Stimulated activated CD4-positive, alpha-beta T cell treated with anti-CD3 and anti-CD28 coated beads, TNF-alpha, amount 100 ng/mL, for 1 hour (primary cell): ENCODE measurements at regions not wholly inside any gene's neighbourhood (a gene's known extent, or its start where the extent isn't known, plus 50 kb on each side); places are given as distances from the start of the nearest gene placed in this dataset.

Experiments used
- DNase-seq, 3 donors: peaks; one replicate each; pipeline ENCODE4 v3.0.0-alpha.2; 2020; ENCODE audit warnings: low read depth in 3 of 3, low spot score in 1 of 3

DNA sequence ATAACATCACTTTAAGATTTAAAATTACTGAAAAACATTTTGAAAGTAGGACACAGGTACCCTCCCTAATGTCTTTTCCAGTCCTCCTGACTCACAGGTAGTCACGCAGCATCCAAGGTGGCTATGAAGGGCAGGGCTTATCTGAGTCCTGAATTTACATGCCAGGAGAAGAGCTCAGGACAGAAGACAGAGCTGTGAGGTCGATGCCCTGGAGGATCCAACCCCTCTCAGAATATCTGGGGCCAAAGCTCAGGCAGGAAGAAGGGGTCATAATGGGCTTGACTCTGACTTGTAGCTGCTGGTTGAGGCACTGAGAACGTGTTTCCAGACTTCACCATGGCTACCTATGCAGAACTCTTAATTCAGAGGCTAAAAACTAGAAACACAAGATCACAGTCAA lies 177.5 kb downstream of the AASDH start:
- DNase-seq, result no peak

DNA sequence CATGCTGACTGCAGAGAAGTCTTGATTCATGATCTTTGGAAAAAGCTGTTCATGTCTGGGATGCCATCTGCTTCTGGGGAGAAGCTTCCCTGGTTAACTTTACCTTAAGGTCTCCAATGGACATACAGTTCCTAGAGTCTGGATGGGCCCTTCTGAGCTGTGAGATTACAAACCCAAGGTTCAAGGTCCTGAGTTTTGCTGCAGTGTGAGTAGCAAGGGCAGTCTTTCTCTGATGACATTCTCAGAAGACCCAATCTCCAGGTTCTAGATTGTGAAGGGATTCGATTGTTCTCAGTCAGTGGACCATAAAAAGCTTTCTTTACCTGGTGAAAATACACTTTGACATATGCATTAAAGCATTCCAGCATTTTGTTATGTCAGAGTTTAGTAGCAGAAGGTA lies 179.2 kb downstream of the AASDH start:
- DNase-seq, result no peak

DNA sequence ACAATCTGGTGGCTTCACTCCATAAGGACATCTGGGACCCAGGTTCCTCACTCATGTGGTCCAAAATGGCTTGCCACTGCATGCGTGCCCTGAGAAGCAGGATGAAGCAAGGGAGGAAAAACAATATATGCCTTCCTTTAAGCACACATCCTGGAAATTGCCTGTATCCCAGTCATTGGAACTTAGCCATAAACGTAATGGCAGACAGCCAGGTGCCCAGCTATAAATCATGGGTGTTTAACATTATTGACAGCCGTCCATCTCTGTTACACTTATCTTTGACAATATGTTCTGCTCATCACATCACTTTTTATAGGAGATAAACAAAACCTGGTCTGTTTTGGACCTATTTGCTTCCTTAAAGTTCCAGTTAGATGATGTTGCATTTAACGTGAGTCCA lies 181.0 kb downstream of the AASDH start:
- DNase-seq, result no peak

DNA sequence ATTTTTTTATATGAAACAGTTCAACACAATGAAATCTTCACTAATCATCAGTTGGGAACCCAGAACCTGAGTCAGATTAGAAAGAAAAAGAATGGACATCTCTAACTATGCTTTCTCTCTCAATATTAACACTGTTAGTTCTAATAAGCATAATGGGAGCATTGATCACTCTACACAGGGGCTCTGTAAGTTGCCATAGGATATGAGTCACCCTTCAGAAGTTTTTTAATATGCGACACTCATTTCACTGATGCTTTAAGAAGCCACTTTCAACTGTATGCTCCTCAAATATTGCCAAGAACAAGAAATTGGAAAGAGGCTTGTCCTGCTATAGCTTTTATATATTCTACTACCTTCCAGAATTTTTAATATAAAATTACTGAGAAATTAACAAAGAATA lies 187.0 kb downstream of the AASDH start:
- DNase-seq, result no peak

DNA sequence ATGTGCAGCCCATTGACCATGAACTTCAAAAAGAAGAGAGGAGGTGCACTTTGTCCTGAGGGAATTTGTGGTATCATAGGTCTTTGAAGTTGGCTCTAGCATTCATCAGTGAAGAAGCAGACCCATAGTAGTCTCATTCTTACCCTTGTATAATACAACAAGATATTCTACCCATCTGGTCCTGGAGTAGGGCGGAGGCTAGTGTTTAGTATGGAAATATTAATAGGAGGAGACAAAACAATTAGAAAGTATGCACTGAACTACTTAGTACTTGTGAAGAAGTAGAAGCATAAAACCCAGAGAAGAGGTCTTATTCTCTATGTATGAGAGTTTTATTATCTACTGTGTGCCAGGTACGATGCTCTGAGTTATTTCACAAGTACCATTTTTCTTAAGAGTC lies 189.0 kb downstream of the AASDH start:
- no peak for DNase-seq

DNA sequence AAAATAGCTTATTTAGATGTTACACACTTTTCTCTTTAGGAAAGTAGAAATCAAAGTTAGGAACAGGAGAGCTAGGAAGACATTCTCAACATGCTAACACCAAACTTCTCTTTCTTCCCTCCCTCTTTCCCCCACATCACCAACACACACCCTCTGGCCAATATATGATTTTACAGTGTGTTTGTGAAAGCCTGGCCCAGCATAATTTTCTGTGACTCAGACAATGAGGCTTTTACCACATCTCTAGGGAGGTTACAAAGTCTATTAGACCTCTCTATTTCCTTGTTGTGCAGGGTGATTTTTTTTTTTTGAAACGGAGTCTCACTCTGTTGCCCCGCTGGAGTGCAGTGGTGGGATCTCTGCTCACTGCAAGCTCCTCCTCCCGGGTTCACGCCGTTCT lies 189.9 kb downstream of the AASDH start:
- no peak for DNase-seq

DNA sequence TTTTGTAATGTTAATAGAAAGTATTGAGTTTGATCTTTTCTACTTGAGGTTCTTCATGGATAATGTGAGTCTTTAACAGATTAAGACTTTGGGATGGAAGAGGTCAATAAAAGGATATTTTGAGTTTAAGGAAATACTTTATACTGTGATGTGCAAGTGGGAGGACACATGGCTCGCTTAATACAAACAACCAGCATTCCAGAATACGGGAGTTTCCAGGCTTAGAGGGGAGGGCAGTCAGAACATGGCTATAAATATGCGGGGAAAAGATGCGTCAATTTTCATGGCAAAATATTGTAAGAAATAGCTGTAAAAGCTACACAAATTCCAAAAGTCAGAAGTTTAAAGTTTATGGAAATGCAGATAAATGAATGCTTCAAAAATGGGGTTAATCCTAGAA lies 192.3 kb downstream of the AASDH start:
- no peak for DNase-seq

DNA sequence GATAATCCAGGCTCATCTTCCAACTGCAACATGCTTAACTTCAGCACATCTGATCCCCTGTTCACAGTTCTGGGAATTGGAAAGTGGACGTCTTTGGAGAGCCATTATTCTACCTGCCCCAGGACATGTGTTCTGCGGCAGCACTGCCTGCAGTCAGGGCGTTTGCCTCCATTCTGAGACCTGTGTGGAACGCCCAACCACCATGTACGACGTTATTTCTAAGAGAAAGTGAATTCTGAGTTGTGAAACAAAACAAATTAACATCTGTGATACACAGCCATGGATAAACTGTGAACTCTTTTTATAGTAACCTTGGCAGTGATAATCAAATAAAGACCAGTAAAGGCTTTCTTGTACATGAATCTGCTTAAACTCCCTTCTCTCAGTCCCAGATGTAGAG lies 195.8 kb downstream of the AASDH start:
- DNase-seq, result no peak

DNA sequence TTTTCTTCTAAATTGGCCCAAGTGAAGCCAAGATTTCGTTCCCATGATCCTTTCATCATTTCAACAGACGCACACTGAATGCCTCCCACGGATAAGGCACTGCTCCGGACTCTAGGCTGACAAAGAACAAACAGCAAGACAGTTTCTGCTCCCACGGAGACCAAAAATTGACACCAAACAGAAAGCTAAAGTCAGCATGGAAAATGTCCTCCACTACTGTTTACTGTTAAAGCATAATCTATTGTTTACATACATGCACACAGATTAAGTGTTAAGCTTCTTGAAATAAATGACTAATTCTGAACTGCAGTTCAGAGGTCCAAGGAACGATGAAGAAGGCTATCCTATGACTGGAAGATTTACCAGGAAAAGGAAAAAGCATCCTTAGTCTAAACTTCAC lies 199.6 kb downstream of the AASDH start:
- no peak for DNase-seq

DNA sequence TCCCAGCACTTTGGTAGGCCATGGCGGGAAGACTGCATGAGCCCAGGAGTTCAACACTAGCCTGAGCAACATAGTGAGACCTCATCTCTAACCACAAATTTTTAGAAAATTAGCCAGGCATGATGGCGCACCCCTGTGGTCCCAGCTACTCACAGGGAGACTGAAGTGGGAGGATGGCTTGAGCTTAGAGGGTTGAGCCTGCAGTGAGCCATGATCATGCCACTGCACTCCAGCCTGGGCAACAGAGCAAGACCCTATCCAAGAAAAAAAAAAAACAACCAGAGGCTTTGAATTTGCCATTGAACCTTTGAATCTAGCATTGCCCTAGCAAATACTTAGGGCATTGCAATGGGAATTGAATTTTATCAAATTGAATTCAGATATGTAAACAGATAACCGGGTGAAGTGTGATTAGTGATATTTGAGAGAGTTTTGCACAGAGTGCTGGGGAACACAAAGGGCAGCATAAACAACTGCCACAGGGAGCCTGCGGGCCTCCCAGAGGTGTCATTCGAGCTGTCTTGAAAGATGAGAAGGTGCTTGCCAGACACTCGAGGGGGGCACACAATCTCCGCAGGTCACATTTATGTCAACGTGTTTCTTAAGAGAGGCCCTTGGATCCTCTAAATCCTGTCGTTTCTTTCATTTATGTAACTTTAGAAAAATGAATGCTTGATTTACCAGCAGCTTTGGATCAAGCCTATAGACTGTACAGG lies 200.3 kb downstream of the AASDH start:
- DNase-seq, result no peak

DNA sequence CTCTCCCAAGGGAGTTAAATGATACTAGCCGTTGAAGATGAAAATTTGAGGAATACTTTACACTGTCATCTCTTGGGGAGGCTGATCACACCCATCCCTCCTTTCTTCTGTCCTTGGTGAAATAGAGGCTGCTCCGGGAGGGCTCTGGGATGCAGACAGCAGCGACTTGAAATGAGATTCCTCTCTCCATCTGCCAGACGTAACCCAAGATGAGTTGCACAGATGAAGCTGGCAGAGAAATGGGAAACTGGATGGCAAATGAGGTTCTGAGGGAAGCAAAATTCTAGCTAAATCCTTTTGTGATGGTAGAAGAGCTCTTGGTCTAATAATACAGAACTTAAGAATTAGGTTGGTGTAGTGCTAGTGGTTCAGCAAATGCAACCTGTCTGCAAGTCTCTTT lies 201.4 kb downstream of the AASDH start:
- no peak for DNase-seq

DNA sequence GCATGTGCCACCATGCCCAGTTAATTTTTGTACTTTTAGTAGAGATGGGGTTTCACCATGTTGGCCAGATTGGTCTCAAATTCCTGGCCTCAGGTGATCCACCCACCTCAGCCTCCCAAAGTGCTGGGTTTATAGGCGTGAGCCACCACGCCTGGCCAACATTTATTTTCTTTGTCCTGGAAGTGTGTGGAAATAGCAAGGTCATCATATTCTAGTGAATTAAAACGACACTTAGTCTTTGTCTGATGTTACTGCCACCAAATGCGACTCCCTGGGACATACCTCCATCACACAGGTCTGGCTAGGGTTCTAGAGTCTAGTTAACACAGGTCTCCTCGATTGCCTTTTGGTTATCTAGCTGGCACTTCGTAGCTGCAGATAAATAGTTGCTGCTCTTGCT lies 203.1 kb downstream of the AASDH start:
- DNase-seq, result no peak

DNA sequence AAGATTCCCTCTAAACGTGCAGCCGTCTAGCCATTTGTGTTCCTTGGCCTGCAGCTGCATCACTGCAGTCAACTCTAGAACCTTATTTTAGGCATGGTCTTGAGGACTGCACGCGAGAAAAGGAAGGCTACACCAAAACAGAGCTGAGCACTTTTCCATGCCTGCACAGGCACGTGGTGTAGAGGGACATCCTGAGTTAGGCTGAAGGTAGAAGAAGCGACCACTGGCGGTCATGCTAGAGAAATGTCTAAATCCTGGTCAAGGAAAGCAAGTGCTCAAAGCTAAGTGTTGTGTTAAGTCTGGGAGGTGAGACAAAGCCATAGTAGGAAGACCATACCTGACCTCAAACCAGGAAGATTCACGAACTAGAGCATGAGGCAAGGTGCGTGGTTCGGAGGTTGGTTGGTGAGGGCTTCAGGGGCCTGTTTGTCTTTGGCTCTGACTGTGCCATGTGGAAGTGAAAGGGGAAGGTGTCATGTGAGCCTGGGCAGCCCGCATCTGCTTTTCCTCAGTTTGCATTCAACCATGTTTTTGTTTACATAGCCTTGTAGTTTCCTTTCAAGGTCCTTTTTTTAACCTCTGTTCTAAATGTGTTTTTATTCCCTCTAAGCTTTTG lies 203.8 kb downstream of the AASDH start:
- DNase-seq, result no peak

DNA sequence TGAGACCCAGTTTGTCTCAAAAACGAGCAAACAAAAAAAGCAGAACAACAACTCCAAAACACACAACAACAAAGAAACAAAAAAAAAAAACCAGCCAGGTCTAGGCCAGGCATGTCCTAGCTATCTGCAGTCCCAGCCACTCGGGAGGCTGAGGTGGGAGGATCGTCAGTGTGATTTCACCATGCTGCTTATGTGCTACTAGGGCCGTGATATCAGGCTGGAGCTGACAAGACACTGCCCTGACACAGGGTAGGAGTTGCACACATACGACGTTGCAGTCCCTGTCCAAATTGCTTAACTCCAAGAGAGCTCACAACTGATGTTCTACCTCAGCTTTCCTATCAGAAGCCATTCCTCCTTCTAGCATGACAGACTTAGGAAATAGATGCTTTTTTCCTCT lies 204.9 kb downstream of the AASDH start:
- no peak for DNase-seq

DNA sequence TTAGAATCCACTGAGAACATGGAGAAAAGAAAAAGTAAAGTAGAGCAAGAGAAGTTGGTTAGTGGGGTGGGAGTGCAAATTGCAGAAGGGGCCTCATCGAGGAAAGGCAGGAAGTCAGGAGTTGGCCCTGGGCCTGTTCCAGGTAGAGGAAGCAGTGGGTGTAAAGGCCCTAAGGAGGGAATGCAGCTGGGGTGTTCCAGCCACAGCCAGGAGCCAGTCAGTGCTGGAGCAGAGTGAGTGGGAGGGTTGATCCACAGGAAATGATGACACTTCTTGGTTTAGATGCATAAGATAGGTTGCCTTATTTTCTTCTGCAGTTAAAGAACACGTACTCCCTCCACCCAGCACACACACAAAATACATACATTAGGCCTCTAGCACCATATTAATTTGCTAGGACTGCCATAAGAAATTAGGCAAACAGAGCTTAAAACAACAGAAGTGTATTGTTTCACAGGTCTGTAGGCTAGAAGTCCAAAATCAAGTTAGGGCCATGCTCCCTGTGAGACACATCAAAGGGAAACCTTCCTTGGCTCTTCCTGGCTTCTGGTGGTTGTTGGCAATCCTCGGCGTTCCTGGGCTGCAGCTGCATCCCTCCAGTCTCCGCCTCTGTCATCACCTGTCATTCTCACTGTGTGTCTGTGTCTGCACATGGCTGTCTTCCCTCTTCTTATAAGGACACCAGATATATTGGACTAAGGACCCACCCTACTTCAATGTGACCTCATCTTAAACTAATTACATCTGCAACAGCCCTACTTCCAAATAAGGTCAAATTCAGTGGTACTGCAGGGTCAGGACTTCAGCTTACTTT lies 205.9 kb downstream of the AASDH start:
- DNase-seq, result no peak

DNA sequence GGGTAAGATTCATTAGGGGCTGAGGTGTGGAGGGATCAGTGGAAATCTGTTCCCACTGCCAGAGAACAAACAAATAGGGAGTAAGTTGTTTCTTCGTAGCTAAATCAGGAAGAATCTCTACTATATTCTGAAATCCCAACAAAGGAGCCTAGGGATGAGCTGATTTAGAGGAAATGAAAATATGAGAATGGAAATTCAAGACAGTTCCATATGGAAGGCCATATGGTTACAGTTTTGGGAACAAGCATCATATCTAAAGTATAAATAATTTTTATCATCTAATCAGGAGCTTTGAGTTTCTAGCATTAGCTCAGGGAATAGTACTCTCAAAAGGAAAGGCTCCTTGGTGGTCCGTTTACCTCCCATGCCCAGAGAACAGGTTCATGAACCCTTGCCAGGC lies 218.2 kb downstream of the AASDH start:
- no peak for DNase-seq

DNA sequence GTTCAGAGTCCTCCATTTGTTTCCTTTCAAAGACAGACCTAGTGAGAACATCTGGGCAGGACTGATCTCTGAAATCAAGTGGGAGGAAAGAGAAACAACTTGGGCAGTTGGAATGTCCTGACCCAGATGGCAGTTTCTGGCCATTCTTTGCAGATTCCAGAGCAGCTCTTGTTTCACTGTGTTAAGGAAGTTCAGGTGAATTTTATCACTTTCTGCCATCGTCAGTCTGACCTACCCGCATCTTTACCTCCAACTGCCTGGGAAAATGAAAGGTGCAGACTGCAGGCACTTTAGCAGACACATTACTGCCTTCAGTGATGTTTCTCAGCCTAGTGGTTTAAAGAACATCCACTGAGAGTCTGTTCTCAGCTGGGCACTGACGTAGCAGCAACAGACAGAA lies 216.2 kb downstream of the CEP135 start:
- no peak for DNase-seq

DNA sequence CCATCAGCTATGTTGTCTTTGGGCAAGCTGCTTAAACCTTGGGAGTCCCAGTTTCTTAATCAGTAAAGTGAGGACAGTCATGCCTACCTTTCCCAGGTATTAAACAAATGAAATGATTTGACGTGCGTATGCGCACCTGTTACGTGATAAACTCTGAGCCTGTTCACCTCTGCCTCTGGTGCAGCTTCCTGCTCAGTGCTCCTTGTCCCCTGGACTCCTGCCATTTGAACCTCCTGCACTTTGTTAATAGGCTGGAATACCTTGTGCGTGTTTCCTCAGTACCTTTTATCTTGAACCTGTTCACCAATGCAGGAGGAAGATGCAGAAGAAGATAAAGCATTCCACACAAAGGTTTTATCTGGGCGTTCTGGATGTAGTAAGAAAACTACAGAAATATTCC lies 211.9 kb downstream of the CEP135 start:
- no peak for DNase-seq

DNA sequence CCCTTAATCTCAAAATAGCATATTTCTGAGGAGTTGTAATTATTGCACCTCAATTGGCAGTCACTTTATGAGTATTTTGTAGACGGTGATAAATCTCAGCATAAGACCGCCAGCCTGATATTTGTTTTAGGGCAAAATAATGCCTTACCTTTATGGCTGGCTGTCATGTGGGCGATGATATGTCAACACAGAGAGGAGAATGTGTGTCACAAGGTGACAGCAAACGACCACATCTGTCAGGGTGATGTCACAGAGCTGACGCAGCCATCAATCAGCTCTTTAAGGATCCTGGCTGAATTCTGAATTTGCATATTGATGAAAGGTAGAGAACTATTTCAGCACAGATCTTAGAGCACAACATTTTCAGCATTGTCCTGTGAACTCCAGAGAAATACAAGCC lies 209.7 kb downstream of the CEP135 start:
- no peak for DNase-seq

DNA sequence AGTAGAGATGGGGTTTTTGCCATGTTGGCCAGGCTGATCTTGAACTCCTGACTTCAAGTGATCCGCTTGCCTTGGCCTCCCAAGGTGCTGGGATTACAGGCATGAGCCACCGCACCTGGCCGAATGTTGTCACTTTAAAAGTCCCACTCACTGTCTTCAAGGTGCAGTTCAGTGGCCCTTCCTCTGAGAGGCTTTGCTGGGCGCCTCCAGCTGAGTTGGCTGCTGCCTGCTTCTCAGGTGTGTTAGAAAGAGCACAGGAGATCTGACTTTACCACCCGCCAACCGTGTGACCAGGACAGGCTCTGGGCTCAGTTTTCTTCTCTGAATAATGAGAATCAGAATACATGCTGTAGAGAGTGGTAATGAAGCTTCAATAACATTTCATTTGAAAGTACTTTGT lies 207.4 kb downstream of the CEP135 start:
- no peak for DNase-seq

DNA sequence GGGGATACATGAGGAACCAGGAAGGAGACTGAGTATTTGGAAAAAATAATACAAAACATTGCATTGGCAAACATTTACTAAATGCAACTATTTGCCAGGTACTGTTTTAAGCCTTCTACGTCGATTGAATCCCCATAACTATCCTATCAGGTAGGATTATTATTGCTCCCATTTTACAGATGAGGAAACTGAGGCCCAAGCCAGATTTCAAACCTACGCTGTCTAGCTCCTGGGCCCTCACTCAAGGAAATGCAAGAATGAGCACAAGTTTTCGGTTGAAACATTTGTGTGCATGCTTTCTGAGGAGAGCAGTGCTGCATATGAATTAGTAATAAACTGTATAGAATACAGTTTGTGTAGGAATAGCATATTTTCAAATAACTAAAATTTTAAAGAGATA lies 206.7 kb downstream of the CEP135 start:
- no peak for DNase-seq

DNA sequence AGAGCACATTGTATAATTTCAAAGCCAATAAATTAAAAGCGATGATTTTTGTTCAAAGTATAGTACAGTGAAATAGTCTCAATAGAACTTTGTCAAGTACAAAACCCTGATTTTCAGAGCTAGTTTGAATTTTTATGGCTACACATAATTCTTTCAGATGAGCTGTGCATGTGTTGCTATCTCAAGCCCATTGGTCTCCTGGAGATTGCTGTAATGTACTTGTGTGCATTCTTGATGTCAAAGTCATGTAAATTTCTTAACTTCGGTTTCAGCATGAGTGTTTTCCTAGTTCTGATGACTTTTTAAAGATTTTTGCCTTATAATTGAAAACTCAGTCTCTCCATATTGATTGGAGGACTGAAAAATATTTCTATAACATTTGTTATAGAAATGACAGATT lies 200.8 kb downstream of the CEP135 start:
- DNase-seq, result no peak

DNA sequence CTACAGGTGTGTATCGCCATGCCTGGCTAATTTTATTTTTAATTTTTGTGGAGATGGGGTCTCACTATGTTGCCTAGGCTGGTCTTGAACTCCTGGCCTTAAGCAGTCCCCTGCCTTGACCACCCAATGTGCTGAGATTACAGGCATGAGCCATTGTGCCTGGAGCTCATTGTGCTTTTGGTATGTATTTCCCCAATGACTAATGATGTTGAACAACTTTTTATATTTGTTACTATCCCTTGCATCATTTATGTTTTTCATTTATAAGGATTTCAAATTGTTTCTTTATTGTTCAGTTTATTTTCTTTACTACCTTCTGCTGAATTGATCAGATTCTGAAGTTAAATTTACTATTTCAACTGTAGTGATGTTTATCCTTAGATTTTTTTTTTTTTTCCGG lies 199.7 kb downstream of the CEP135 start:
- no peak for DNase-seq
